PC-3 (cell line): ENCODE measurements at regions not wholly inside any gene's neighbourhood (a gene's known extent, or its start where the extent isn't known, plus 50 kb on each side); places are given as distances from the start of the nearest gene placed in this dataset.

Experiments
- CTCF ChIP-seq: fragments of 300-600 bp; sonication (generic); conservative IDR thresholded peaks from 2 replicates; pipeline ENCODE4 v1.5.1; 2017; ENCODE audit warnings: antibody characterized with exemption, low read depth, mild to moderate bottlenecking, low read length
- EZH2phosphoT487 ChIP-seq: fragments of 300-600 bp; sonication (generic); IDR thresholded peaks from 2 replicates; pipeline ENCODE4 v1.6.1; 2018; ENCODE audit warnings: mild to moderate bottlenecking, antibody characterized with exemption, low read length, borderline replicate concordance

- TF ChIP-seq CTCF (no peak), EZH2phosphoT487 (no peak)
These were observed 333.2 kb upstream of the UMPS start for GRCh38 chr3:124397088-124397487.
